Activated CD4-positive, alpha-beta memory T cell treated with anti-CD3 and anti-CD28 coated beads for 36 hours (primary cell): ENCODE measurements at regions not wholly inside any gene's neighbourhood (a gene's known extent, or its start where the extent isn't known, plus 50 kb on each side); places are given as distances from the start of the nearest gene placed in this dataset.
A peak's percentile ranks its signal among the peaks of the same experiment; 100 is the strongest.

Source experiments
- CTCF ChIA-PET: fragments of 350-600 bp; sonication (Branson Sonifier 250); formaldehyde crosslinking; loops from one replicate; lab custom pipeline; 2021; ENCODE audit warnings: antibody characterized with exemption, inconsistent platforms; lab: Charles Lee
- POLR2A ChIA-PET: fragments of 350-600 bp; sonication (Branson Sonifier 250); formaldehyde crosslinking; loops from one replicate; lab custom pipeline; 2021; ENCODE audit warnings: antibody characterized with exemption; lab: Charles Lee
- DNase-seq: peaks from one replicate; pipeline ENCODE4 v3.0.0-alpha.2; 2020
- H3K27ac Mint-ChIP-seq: one replicate; pipeline ENCODE4 v1.8.0; 2021; ENCODE audit warnings: mixed read lengths
- H3K27me3 Mint-ChIP-seq: one replicate; pipeline ENCODE4 v1.8.0; 2021; ENCODE audit warnings: mixed read lengths
- H3K36me3 Mint-ChIP-seq: one replicate; pipeline ENCODE4 v1.8.0; 2021; ENCODE audit warnings: mixed read lengths
- H3K4me1 Mint-ChIP-seq: one replicate; pipeline ENCODE4 v1.8.0; 2021; ENCODE audit warnings: low read depth, mixed read lengths
- H3K4me3 Mint-ChIP-seq: one replicate; pipeline ENCODE4 v1.8.0; 2021; ENCODE audit warnings: mild to moderate bottlenecking, mixed read lengths
- H3K9me3 Mint-ChIP-seq: one replicate; pipeline ENCODE4 v1.8.0; 2021; ENCODE audit warnings: mixed read lengths
- intact Hi-C: fragments of 100-400 bp; cut with micrococcal nuclease; formaldehyde crosslinking; loops from one replicate; pipeline ENCODE4 v1.15.1; 2023

DNA sequence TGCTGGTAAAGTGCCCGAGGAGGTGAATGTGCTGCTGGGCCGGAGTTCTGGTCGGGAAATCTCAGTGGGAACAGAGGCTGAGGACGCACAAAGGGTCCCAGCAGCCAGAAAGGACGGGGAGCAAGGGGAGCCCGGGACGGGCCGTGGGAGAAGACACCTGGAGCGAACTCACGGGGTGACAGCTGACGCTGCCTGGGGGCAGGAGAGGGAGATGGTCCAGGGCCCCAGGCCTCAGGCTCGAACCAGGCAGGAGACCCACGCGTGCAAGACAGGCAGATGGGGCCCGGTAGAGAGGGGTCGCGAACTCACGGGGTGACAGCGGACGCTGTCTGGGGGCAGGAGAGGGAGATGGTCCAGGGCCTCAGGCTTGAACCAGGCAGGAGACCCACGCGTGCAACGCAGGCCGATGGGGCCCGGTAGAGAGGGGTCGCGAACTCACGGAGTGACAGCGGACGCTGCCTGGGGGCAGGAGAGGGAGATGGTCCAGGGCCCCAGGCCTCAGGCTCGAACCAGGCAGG lies 72.9 kb downstream of the METRNL start:
- Mint-ChIP-seq H3K9me3 (no peaks in the 10 kb centered on the region), H3K27ac (no peak overlapping the region), H3K27me3 (peaks cover 2% of the 10 kb centered on the region), H3K36me3 (no peaks in the 10 kb centered on the region), H3K4me3 (no peak overlapping the region), H3K4me1 (peaks cover 4% of the 10 kb centered on the region)
- ChIA-PET CTCF (no interaction called here), POLR2A (no interaction called here)
- intact Hi-C loops: no loop called here
- DNase-seq: peak; percentile 5

- H3K4me3 Mint-ChIP-seq: no peak overlapping the region
- H3K9me3 Mint-ChIP-seq: no peaks in the 10 kb centered on the region
- no peaks in the 10 kb centered on the region for H3K36me3 Mint-ChIP-seq
- H3K4me1 Mint-ChIP-seq: peaks cover 4% of the 10 kb centered on the region
- peak; percentile 3 for DNase-seq
- CTCF ChIA-PET: no interaction called here
- H3K27me3 Mint-ChIP-seq: peaks cover 2% of the 10 kb centered on the region
- intact Hi-C loops: no loop called here
- POLR2A ChIA-PET: no interaction called here
- no peak overlapping the region for H3K27ac Mint-ChIP-seq
Measured at GRCh38 chr17:83152745-83153611, 73.6 kb downstream of the METRNL start.

DNA sequence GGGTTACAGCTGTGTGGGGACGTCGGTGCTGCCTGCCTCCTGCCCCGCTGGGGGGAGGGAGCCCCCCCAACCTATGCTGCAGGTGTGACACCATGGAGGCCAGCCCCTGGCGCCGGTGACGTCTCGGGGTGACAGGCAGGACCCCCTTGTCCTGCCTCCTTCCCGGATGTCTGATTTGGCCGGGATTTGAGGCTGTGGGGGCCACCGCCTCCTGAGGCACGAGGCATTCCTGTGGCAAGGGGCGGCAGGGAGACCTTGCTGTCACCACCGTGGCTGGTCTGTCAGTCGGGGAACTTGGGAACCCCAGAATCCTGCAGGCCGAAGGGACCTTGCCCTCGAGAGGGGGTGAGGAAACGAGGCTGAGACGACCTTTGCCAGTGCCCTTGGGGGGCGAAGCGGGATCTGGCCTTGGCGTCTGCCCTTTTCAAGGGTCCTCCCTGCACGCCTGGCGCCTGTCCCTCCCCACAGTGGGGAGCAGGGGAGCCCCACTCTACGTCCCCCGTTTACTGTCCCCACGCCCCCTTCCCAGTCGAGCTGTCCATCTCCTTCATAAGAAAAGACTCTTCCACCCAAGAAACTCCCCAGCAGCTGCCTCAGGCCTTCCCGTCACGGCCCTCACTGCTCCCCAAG lies 74.4 kb downstream of the METRNL start:
- Mint-ChIP-seq H3K9me3 (no peaks in the 10 kb centered on the region), H3K4me3 (no peak overlapping the region), H3K27ac (no peak overlapping the region), H3K4me1 (peaks cover 4% of the 10 kb centered on the region), H3K27me3 (peaks cover 2% of the 10 kb centered on the region), H3K36me3 (no peaks in the 10 kb centered on the region)
- CTCF ChIA-PET: no interaction called here
- intact Hi-C loops: no loop called here
- POLR2A ChIA-PET: no interaction called here
- peak; percentile 7 for DNase-seq

GRCh38 chr17:83154311-83155127 lies 75.1 kb downstream of the METRNL start:
- H3K4me3 Mint-ChIP-seq: no peak overlapping the region
- H3K27me3 Mint-ChIP-seq: peaks cover 2% of the 10 kb centered on the region
- no peaks in the 10 kb centered on the region for H3K36me3 Mint-ChIP-seq
- peaks cover 4% of the 10 kb centered on the region for H3K4me1 Mint-ChIP-seq
- intact Hi-C loops: no loop called here
- ChIA-PET CTCF (no interaction called here), POLR2A (no interaction called here)
- no peaks in the 10 kb centered on the region for H3K9me3 Mint-ChIP-seq
- no peak overlapping the region for H3K27ac Mint-ChIP-seq
- DNase-seq: peak; percentile 3

DNA sequence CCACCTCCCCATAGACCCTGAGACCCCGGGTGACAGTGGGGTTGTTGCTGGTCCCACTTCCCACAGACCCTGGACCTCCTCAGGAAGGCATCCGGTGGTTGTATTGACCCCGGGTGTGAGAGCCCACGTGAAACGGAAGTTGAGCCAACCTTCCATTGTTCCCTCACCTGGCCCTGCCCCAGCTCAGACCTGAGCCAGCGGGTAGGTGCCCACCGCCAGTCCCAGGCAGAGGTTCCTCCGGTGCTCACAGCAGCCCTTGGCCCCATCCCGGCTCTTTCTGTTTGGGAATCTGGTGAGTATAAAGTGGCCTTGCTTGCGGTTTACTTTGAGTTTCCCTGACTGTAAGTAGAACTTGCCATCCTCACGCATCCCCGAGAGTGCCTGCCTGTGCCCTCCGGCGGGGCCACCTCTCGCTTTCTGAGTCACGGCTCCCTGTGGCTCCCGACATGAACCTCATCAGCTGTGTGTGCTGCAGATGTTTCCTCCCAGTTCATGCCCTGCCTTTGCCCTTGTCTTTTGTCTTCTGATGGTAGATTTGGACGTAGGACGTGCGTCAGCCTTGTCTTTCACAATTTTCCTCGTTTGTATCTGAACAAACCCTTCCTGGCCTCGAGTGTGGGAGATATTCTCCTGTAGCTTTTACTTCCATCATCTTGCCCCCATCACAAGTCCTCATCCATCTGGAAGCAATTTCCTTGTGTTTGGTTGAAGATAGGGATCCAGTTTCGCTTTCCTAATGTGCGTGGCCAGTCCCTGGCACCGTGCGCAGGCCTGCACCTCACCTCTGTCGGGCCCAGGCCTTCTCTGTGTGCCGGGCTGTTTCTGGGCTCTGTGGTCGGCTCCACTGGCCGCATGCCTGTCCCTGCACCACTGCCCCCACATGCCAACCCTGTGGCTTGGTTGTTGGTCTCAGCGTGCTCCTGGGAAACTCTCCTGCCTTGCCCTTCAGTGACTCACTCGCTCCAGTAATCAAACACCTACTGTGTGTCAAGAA lies 76.0 kb downstream of the METRNL start:
- H3K4me3 Mint-ChIP-seq: no peak overlapping the region
- peak; percentile 60 for DNase-seq

GRCh38 chr17:83156408-83156807 lies 77.0 kb downstream of the METRNL start:
- H3K36me3 Mint-ChIP-seq: no peaks in the 10 kb centered on the region
- CTCF ChIA-PET: no interaction called here
- no peak for DNase-seq
- H3K4me1 Mint-ChIP-seq: peaks cover 4% of the 10 kb centered on the region
- intact Hi-C loops: no loop called here
- no peaks in the 10 kb centered on the region for H3K9me3 Mint-ChIP-seq
- POLR2A ChIA-PET: no interaction called here
- H3K27ac Mint-ChIP-seq: no peak overlapping the region
- H3K27me3 Mint-ChIP-seq: peaks cover 2% of the 10 kb centered on the region
- no peak overlapping the region for H3K4me3 Mint-ChIP-seq

More for the DNA sequence above, 76.0 kb downstream of the METRNL start:
- Mint-ChIP-seq H3K9me3 (no peaks in the 10 kb centered on the region), H3K4me1 (peaks cover 4% of the 10 kb centered on the region), H3K27me3 (peaks cover 2% of the 10 kb centered on the region), H3K36me3 (no peaks in the 10 kb centered on the region), H3K27ac (no peak overlapping the region)
- POLR2A ChIA-PET: no interaction called here
- CTCF ChIA-PET: no interaction called here
- intact Hi-C loops: no loop called here

GRCh38 chr17:83159204-83160049 lies 80.0 kb downstream of the METRNL start:
- POLR2A ChIA-PET: no interaction called here
- H3K36me3 Mint-ChIP-seq: no peaks in the 10 kb centered on the region

DNA sequence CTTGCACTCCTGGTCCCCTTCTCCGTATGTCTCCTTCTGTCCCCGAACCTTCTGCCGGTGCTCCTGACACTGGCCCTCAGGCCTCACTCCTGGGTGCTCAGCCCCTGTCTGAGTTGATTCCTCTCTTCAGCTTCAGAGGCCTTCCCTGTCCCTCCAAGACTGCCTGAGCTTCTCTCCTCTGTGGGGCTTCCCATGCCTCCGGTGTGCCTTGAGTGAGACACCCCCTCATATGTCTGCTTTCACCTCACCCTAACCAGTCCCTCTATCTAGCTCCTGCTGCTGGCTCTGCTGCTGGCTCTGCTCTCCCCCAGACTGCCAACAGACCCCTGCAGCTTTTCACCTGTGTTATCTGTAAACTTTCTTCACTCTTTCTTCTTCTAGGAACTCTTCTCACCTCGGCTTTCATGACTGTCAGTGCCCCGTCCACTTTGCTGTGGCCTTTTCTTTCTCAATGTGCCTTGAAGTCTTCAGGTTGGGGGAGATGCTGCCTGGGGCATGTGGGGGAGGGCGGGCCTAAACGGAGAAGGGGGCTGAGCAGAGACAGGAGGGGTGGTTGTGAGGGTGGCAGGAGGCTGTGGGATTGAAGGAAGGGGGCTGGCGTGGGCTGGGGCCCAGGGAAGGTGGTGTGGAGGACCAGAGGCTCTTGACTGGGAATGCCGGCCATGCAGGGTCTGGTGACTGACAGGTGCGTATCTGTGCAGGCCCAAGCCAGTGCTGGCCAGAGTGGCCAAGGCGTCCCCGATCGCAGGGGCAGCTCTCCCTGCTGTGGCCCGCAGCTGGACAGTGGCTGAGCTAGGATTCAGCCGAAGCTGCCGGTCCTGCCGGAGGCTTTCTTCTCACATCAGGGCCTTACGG lies 81.3 kb downstream of the METRNL start:
- Mint-ChIP-seq H3K27ac (no peak overlapping the region), H3K36me3 (no peaks in the 10 kb centered on the region), H3K4me1 (peaks cover under 1% of the 10 kb centered on the region), H3K27me3 (peaks cover 15% of the 10 kb centered on the region), H3K4me3 (no peak overlapping the region), H3K9me3 (no peaks in the 10 kb centered on the region)
- ChIA-PET POLR2A (no interaction called here), CTCF (no interaction called here)
- peak; percentile 6 for DNase-seq
- intact Hi-C loops: no loop called here

More at GRCh38 chr17:83159204-83160049, 80.0 kb downstream of the METRNL start:
- CTCF ChIA-PET: no interaction called here
- peaks cover 4% of the 10 kb centered on the region for H3K4me1 Mint-ChIP-seq
- peaks cover 13% of the 10 kb centered on the region for H3K27me3 Mint-ChIP-seq
- H3K4me3 Mint-ChIP-seq: no peak overlapping the region
- intact Hi-C loops: no loop called here
- no peaks in the 10 kb centered on the region for H3K9me3 Mint-ChIP-seq
- DNase-seq: no peak
- H3K27ac Mint-ChIP-seq: no peak overlapping the region

- H3K4me3 Mint-ChIP-seq: no peak overlapping the region
- peaks cover 15% of the 10 kb centered on the region for H3K27me3 Mint-ChIP-seq
- DNase-seq: no peak
- H3K9me3 Mint-ChIP-seq: no peaks in the 10 kb centered on the region
- POLR2A ChIA-PET: no interaction called here
- intact Hi-C loops: no loop called here
- no peaks in the 10 kb centered on the region for H3K36me3 Mint-ChIP-seq
- CTCF ChIA-PET: no interaction called here
- H3K4me1 Mint-ChIP-seq: no peaks in the 10 kb centered on the region
- H3K27ac Mint-ChIP-seq: no peak overlapping the region
Measured at GRCh38 chr17:83161298-83162034, 82.1 kb downstream of the METRNL start.
